Esophagus muscularis mucosa (tissue), 3 donors: ENCODE measurements at regions not wholly inside any gene's neighbourhood (a gene's known extent, or its start where the extent isn't known, plus 50 kb on each side); places are given as distances from the start of the nearest gene placed in this dataset.

Source experiments
- POLR2A ChIP-seq: fragments of 450-650 bp; IDR thresholded peaks from one replicate; pipeline ENCODE4 v1.6.1; 2017; ENCODE audit warnings: antibody characterized with exemption, moderate library complexity, mild to moderate bottlenecking, low read depth
- POLR2AphosphoS5 ChIP-seq, 2 donors: sonication (generic); formaldehyde crosslinking; IDR thresholded peaks; one replicate each; pipeline ENCODE4 v1.6.1; 2017; ENCODE audit warnings: antibody characterized with exemption in 2 of 2
- TF ChIP-seq, protein P1 (sequence below), 3 experiments: fragments of 200-600 bp in 2 of 3; fragments of 450-650 bp in 1 of 3; sonication (generic) in 2 of 3; IDR thresholded peaks; one replicate each; pipeline ENCODE4 v1.5.1; 2017 to 2019; ENCODE audit warnings: antibody characterized with exemption in 3 of 3, mild to moderate bottlenecking in 2 of 3, moderate library complexity in 1 of 3

DNA sequence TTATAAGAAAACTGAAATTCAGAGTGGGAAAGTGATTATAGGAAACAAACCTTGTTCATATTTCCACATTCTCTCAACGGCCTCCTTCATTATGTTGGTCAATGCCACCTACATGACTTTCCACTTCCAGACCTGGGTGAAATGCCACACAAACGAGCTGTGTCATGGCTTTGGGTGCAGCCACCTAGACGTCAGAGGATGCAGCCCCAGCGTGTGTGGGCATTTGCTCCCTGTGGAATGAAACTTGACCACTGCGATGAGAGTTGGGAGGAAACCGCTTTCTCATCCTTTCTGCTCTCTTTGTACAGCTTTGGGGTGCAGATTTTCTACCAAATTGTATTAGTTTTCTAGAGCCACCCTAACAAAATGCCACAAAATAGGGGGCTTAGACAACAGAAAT, 291.0 kb downstream of the CYRIA start:
- TF ChIP-seq POLR2AphosphoS5 (IDR thresholded peaks at IDR 0.05), result no peak
- TF ChIP-seq, protein P1, sequence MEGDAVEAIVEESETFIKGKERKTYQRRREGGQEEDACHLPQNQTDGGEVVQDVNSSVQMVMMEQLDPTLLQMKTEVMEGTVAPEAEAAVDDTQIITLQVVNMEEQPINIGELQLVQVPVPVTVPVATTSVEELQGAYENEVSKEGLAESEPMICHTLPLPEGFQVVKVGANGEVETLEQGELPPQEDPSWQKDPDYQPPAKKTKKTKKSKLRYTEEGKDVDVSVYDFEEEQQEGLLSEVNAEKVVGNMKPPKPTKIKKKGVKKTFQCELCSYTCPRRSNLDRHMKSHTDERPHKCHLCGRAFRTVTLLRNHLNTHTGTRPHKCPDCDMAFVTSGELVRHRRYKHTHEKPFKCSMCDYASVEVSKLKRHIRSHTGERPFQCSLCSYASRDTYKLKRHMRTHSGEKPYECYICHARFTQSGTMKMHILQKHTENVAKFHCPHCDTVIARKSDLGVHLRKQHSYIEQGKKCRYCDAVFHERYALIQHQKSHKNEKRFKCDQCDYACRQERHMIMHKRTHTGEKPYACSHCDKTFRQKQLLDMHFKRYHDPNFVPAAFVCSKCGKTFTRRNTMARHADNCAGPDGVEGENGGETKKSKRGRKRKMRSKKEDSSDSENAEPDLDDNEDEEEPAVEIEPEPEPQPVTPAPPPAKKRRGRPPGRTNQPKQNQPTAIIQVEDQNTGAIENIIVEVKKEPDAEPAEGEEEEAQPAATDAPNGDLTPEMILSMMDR (IDR thresholded peaks at IDR 0.05), result no peak
- TF ChIP-seq POLR2A, result no peak
